HEK293 (cell line): ENCODE measurements at regions not wholly inside any gene's neighbourhood (a gene's known extent, or its start where the extent isn't known, plus 50 kb on each side); places are given as distances from the start of the nearest gene placed in this dataset.

ENCODE experiments used
- CTCF ChIP-seq: fragments of 450-650 bp; formaldehyde crosslinking; IDR thresholded peaks from 2 replicates; pipeline ENCODE4 v1.5.1; 2016; ENCODE audit warnings: missing biosample characterization, missing genetic modification characterization
- REPIN1 ChIP-seq: fragments of 450-650 bp; formaldehyde crosslinking; IDR thresholded peaks from 2 replicates; pipeline ENCODE4 v1.5.1; 2017; ENCODE audit warnings: missing biosample characterization, missing genetic modification characterization, low read depth
- ZBTB10 ChIP-seq: fragments of 450-650 bp; formaldehyde crosslinking; IDR thresholded peaks from 2 replicates; pipeline ENCODE4 v1.5.1; 2016; ENCODE audit warnings: missing biosample characterization, missing genetic modification characterization

- TF ChIP-seq ZBTB10 (tag by site-specific recombination) (no peak), REPIN1 (no peak), CTCF (tag by site-specific recombination) (no peak)
These were observed 57.5 kb upstream of the PLET1 start for GRCh38 chr11:112318184-112318591.
